Thyroid gland (tissue), 4 donors: ENCODE measurements at regions not wholly inside any gene's neighbourhood (a gene's known extent, or its start where the extent isn't known, plus 50 kb on each side); places are given as distances from the start of the nearest gene placed in this dataset.

Experiments used
- DNase-seq, 2 donors: peaks; one replicate each; pipeline ENCODE4 v3.0.0-alpha.2; 2019
- H3K27ac ChIP-seq, 3 donors: fragments of 200-600 bp; sonication (generic); 1 replicate in 2 of 3; 2 replicates in 1 of 3; pipeline ENCODE4 v1.5.1; 2016 to 2019; ENCODE audit warnings: mild to moderate bottlenecking in 1 of 3, moderate library complexity in 1 of 3
- H3K27me3 ChIP-seq: fragments of 200-600 bp; sonication (generic); one replicate; pipeline ENCODE4 v1.5.1; 2019
- H3K36me3 ChIP-seq, 2 donors: fragments of 200-600 bp; sonication (generic); one replicate each; pipeline ENCODE4 v1.5.1; 2016 to 2019
- H3K4me1 ChIP-seq, 2 donors: fragments of 200-600 bp; sonication (generic); one replicate each; pipeline ENCODE4 v1.5.1; 2017 to 2019
- H3K4me3 ChIP-seq, 3 donors: fragments of 200-600 bp; sonication (generic); replicated peaks in 1 of 3; 1 replicate in 2 of 3; 2 replicates in 1 of 3; pipeline ENCODE4 v1.5.1; 2016; ENCODE audit warnings: mild to moderate bottlenecking in 1 of 3
- H3K9me3 ChIP-seq: fragments of 200-600 bp; sonication (generic); one replicate; pipeline ENCODE4 v1.5.1; 2017
- POLR2A ChIP-seq, 2 donors: fragments of 450-650 bp; IDR thresholded peaks; one replicate each; pipeline ENCODE4 v1.6.1; 2017; ENCODE audit warnings: antibody characterized with exemption in 2 of 2, mild to moderate bottlenecking in 2 of 2, moderate library complexity in 1 of 2
- WGBS, 2 donors: methylation state at CpG; one replicate each; pipeline ENCODE4 v1.1.5; 2017; 5-methylcytosine and 5-hydroxymethylcytosine counted together
- intact Hi-C: fragments of 100-400 bp; cut with DNase I; formaldehyde crosslinking; loops from one replicate; pipeline ENCODE4 v1.15.1; 2023
- TF ChIP-seq, protein P1 (sequence below), 6 experiments: fragments of 200-600 bp in 3 of 6; fragments of 450-650 bp in 3 of 6; sonication (generic) in 3 of 6; IDR thresholded peaks; one replicate each; pipeline ENCODE4 v1.5.1; 2016 to 2019; ENCODE audit warnings: antibody characterized with exemption in 6 of 6, mild to moderate bottlenecking in 2 of 6, inconsistent platforms in 1 of 6, moderate library complexity in 1 of 6

- H3K36me3 ChIP-seq = no peaks in the 10 kb centered on the region
- no peaks in the 10 kb centered on the region for H3K27me3 ChIP-seq
- intact Hi-C loops = no loop called here
- H3K27ac ChIP-seq = no peak overlapping the region
- H3K9me3 ChIP-seq = no peaks in the 10 kb centered on the region
- H3K4me3 ChIP-seq = no peak overlapping the region
- WGBS, 2 donors = 87 to 89% methylated on average over 2 of the region's 2 CpGs
- no peak for DNase-seq
- H3K4me1 ChIP-seq = no peaks in the 10 kb centered on the region
- no peak for TF ChIP-seq POLR2A (IDR thresholded peaks at IDR 0.05)
- TF ChIP-seq, protein P1, sequence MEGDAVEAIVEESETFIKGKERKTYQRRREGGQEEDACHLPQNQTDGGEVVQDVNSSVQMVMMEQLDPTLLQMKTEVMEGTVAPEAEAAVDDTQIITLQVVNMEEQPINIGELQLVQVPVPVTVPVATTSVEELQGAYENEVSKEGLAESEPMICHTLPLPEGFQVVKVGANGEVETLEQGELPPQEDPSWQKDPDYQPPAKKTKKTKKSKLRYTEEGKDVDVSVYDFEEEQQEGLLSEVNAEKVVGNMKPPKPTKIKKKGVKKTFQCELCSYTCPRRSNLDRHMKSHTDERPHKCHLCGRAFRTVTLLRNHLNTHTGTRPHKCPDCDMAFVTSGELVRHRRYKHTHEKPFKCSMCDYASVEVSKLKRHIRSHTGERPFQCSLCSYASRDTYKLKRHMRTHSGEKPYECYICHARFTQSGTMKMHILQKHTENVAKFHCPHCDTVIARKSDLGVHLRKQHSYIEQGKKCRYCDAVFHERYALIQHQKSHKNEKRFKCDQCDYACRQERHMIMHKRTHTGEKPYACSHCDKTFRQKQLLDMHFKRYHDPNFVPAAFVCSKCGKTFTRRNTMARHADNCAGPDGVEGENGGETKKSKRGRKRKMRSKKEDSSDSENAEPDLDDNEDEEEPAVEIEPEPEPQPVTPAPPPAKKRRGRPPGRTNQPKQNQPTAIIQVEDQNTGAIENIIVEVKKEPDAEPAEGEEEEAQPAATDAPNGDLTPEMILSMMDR (IDR thresholded peaks at IDR 0.05) = no peak
Observed at GRCh38 chr2:176780348-176780747, 432.2 kb upstream of the HNRNPA3 start.

- H3K36me3 ChIP-seq = no peaks in the 10 kb centered on the region
- no peaks in the 10 kb centered on the region for H3K27me3 ChIP-seq
- H3K4me3 ChIP-seq = no peak overlapping the region
- H3K9me3 ChIP-seq = no peaks in the 10 kb centered on the region
- DNase-seq = no peak
- TF ChIP-seq, protein P1 (IDR thresholded peaks at IDR 0.05) = no peak
- TF ChIP-seq POLR2A (IDR thresholded peaks at IDR 0.05) = no peak
- H3K4me1 ChIP-seq = no peaks in the 10 kb centered on the region
- intact Hi-C loops = no loop called here
- 64 to 75% methylated on average over 4 of the region's 4 CpGs for WGBS, 2 donors
- H3K27ac ChIP-seq = no peak overlapping the region
Observed at GRCh38 chr2:176781570-176782217, 430.9 kb upstream of the HNRNPA3 start.

DNA sequence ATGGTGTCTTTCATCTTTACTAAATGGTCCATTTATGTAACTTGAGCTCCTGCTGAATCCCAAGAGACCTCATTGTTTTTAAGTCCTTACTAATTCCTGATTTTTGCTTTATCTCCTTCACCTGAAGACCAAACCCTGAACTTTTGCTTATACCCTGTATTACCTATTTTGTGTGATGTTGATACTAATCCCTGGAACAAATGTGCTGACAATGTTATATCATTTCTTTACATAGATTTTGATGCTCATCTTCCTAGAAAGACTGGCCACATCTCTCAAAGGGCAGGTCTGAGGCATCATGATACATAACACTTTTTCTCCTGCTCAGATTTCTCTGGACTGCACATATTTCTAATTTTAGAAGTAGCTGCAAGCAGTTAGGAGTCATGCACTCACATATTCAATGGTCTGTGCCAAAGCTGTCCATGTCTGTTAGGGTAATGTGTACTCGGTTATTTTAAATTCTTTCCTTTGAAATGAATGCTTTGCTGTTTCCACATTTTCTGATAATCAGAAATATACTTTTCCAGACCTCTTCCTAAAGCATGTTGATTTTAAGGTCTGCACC is 427.9 kb upstream of the HNRNPA3 start:
- 61 to 79% methylated on average over 1 of the region's 1 CpG for whole genome bisulfite sequencing, 2 donors
- no peak overlapping the region for H3K4me3 ChIP-seq
- no peaks in the 10 kb centered on the region for H3K36me3 ChIP-seq
- DNase-seq = no peak
- no peaks in the 10 kb centered on the region for H3K4me1 ChIP-seq
- TF ChIP-seq POLR2A (IDR thresholded peaks at IDR 0.05) = no peak
- TF ChIP-seq, protein P1 (IDR thresholded peaks at IDR 0.05) = no peak
- H3K27me3 ChIP-seq = no peaks in the 10 kb centered on the region
- intact Hi-C loops = no loop called here
- H3K27ac ChIP-seq = no peak overlapping the region
- H3K9me3 ChIP-seq = no peaks in the 10 kb centered on the region

DNA sequence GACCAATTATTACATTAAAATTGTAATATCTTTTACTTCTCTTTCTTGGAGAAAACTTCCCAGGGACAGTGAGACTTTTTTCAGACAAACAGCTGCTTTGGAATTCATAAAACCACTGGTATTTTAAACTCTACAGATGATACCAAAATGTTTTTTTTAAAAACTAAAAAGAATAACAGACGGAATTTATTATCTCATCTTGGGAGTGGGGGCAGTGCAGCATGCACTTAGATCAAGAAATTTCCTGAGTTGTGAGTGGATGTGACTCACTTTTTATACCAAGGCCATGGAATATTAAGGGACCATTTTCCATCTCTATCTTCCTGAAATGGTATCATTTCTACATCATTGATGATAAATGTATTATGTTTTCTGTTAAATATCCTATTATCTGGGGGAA is 422.8 kb upstream of the HNRNPA3 start:
- no peak for DNase-seq
- TF ChIP-seq, protein P1 (IDR thresholded peaks at IDR 0.05) = no peak
- TF ChIP-seq POLR2A (IDR thresholded peaks at IDR 0.05) = no peak
- H3K27ac ChIP-seq = no peak overlapping the region
- intact Hi-C loops = no loop called here
- no peaks in the 10 kb centered on the region for H3K27me3 ChIP-seq
- no peaks in the 10 kb centered on the region for H3K36me3 ChIP-seq
- no peaks in the 10 kb centered on the region for H3K4me1 ChIP-seq
- H3K9me3 ChIP-seq = no peaks in the 10 kb centered on the region
- H3K4me3 ChIP-seq = no peak overlapping the region
- whole genome bisulfite sequencing, 2 donors = 33 to 66% methylated on average over 1 of the region's 1 CpG

DNA sequence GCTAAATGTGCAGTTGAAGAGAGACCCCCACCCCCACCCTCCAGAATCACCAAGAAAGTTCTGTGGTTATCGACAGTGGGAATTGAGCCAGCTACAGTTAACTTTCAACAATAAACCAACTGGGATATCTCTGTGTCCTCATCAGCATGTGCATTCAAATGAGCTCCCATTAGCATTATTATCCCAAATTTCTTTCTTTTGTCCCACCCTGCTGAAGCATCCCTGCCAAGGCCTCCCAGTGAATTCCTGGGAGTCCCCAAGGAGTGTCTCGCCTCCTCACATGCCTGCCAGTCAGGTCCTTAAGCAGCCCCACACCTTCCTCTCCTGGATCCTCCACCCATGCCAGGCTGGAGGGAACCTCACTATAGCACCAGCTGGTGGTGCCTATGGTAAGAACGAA is 422.1 kb upstream of the HNRNPA3 start:
- 88 to 95% methylated on average over 3 of the region's 3 CpGs for WGBS, 2 donors
- intact Hi-C loops = no loop called here

More for the DNA sequence above, 422.1 kb upstream of the HNRNPA3 start:
- Histone ChIP-seq H3K27me3 (no peaks in the 10 kb centered on the region), H3K4me1 (no peaks in the 10 kb centered on the region), H3K27ac (no peak overlapping the region), H3K4me3 (no peak overlapping the region), H3K36me3 (no peaks in the 10 kb centered on the region), H3K9me3 (no peaks in the 10 kb centered on the region)
- no peak for DNase-seq
- TF ChIP-seq, protein P1 (IDR thresholded peaks at IDR 0.05) = no peak
- TF ChIP-seq POLR2A (IDR thresholded peaks at IDR 0.05) = no peak
